ENCODE measurements at regions not wholly inside any gene's neighbourhood (a gene's known extent, or its start where the extent isn't known, plus 50 kb on each side); places are given as distances from the start of the nearest gene placed in this dataset.

GRCh38 chr1:98487620-98488019, 173.9 kb upstream of the SNX7 start:
- DNase-seq (ENCODE audit: low read depth), result no peak
- no peak overlapping the region for H3K4me3 ChIP-seq (ENCODE audit: low read depth, low read length)
- TF ChIP-seq CTCF (IDR thresholded peaks at IDR 0.05; ENCODE audit: low read depth, low read length, missing control alignments), result no peak

- H3K4me3 ChIP-seq (ENCODE audit: low read depth, low read length), result no peak overlapping the region
- DNase-seq (ENCODE audit: low read depth), result no peak
- TF ChIP-seq CTCF (IDR thresholded peaks at IDR 0.05; ENCODE audit: low read depth, low read length, missing control alignments), result no peak
Measured at GRCh38 chr1:98482611-98483010, 178.9 kb upstream of the SNX7 start.

GRCh38 chr1:98480271-98480670, 181.2 kb upstream of the SNX7 start:
- no peak overlapping the region for H3K4me3 ChIP-seq (ENCODE audit: low read depth, low read length)
- DNase-seq (ENCODE audit: low read depth), result no peak
- TF ChIP-seq CTCF (IDR thresholded peaks at IDR 0.05; ENCODE audit: low read depth, low read length, missing control alignments), result no peak

- TF ChIP-seq CTCF (IDR thresholded peaks at IDR 0.05; ENCODE audit: low read depth, low read length, missing control alignments), result no peak
- no peak for DNase-seq (ENCODE audit: low read depth)
- no peak overlapping the region for H3K4me3 ChIP-seq (ENCODE audit: low read depth, low read length)
Measured at GRCh38 chr1:98478121-98478520, 183.4 kb upstream of the SNX7 start.

GRCh38 chr1:98472878-98473277, 188.6 kb upstream of the SNX7 start:
- no peak for TF ChIP-seq CTCF (IDR thresholded peaks at IDR 0.05; ENCODE audit: low read depth, low read length, missing control alignments)
- no peak overlapping the region for H3K4me3 ChIP-seq (ENCODE audit: low read depth, low read length)
- no peak for DNase-seq (ENCODE audit: low read depth)

- no peak overlapping the region for H3K4me3 ChIP-seq (ENCODE audit: low read depth, low read length)
- no peak for DNase-seq (ENCODE audit: low read depth)
- no peak for TF ChIP-seq CTCF (IDR thresholded peaks at IDR 0.05; ENCODE audit: low read depth, low read length, missing control alignments)
Measured at GRCh38 chr1:98471633-98472032, 189.9 kb upstream of the SNX7 start.

- H3K4me3 ChIP-seq (ENCODE audit: low read depth, low read length), result no peak overlapping the region
- peak; percentile 7 for DNase-seq (ENCODE audit: low read depth)
- TF ChIP-seq CTCF (IDR thresholded peaks at IDR 0.05; ENCODE audit: low read depth, low read length, missing control alignments), result peak; percentile 52
Measured at GRCh38 chr1:98468111-98468717, 193.3 kb upstream of the SNX7 start.

Measured in GM12864 (cell line).